ENCODE measurements at regions not wholly inside any gene's neighbourhood (a gene's known extent, or its start where the extent isn't known, plus 50 kb on each side); places are given as distances from the start of the nearest gene placed in this dataset.

DNA sequence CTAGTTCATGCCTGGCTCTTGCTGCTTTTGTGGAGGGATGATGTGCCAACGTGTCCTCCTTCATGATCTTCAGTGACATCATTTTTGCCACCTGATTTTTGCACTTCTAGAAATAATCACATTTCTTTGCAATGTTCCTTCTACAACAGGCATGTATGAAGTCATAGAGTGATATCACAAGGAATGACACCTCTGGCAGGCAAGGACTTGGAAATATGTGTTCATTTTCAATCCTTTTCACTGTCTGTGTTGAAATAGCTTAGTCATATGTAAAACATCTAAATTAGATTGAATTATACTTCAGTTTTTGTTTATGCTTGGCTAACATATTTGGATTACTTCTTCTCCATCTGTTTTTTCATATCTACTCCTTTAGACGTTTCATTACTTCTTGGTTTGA, 221.2 kb upstream of the STK26 start:
- no peak for TF ChIP-seq USF2 (IDR thresholded peaks at IDR 0.05; ENCODE audit: borderline replicate concordance, low read depth, low read length)
- TF ChIP-seq POLR2AphosphoS5 (IDR thresholded peaks at IDR 0.05; ENCODE audit: low read depth, low read length): no peak

Measured in SK-N-SH (cell line).